Renal pelvis (tissue), 1 donor: ENCODE measurements at regions not wholly inside any gene's neighbourhood (a gene's known extent, or its start where the extent isn't known, plus 50 kb on each side); places are given as distances from the start of the nearest gene placed in this dataset.

Experiments used
- DNase-seq: peaks from one replicate; pipeline ENCODE4 v3.0.0-alpha.2; 2013

DNA sequence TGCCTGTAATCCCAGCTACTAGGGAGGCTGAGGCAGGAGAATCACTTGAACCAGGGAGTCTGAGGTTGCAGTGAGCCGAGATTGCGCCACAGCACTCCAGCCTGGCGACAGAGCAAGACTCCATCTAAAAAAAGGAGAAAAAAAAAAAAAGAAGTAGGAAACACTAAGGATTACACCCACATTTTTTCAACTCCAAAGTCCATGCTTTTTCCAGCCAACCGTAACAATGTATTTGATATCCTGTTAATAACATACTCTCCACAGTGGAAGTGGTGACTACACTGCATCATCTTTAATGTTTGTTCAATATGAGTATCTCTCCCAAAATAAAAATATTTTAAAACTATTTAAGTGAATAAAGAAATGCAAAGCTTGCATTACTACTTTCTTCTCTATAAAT lies 481.6 kb upstream of the ACVR2A start:
- no peak for DNase-seq

DNA sequence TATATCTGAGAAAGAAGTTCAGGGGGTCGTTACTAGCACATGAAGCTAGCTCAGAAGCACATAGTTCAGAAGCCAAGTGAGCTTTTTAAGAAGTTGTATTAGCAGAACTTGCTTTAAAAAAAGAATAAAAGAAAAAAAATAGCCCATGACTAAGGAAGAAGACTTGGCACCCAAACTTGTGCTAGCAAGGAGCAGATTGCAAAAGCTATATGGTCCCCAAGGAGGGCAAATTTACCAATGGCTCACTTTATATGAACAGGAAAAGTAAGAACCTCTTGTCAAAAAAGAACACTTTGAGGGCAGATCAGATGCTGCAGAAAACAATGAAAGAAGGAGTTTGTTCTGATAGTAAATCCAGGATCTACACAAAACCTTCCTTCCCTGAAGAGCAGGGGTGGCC lies 486.5 kb upstream of the ACVR2A start:
- no peak for DNase-seq

DNA sequence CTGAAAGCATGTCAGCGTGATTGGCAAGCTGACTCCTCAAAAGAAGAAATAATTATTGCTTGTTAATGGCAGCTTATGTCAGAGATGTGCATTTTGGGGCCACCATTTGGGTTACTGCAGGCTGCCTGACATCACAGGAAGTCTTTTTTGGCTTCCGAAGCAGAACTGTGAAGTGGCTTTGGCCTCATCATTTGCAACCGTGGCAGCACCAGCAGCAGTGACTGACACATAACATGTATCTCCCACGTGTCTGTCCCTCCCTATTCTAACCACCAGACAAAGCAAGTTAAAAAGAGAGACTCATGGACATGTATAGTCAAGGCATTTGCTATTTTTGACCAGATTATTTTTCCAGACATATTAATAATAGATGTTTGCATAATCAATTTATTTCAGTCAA lies 488.7 kb upstream of the ACVR2A start:
- no peak for DNase-seq

DNA sequence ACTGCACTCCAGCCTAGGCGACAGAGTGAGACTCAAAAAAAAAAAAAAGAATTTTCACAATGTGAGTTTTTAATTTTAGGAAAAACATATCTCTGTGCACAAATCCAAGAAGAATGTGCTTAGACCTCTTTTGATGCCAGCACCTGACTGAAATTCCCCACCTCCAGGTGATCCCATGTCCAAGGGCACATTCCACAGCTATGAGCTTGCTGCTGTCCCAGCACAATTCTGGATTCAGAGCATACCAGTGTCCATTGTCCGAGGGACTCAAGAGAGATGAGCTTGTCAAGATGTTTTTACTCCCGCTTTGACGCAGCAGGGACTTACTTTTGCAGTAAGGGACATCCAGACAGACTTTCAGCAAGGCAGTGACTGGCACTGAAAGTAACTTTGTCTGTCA lies 489.1 kb upstream of the ACVR2A start:
- no peak for DNase-seq

DNA sequence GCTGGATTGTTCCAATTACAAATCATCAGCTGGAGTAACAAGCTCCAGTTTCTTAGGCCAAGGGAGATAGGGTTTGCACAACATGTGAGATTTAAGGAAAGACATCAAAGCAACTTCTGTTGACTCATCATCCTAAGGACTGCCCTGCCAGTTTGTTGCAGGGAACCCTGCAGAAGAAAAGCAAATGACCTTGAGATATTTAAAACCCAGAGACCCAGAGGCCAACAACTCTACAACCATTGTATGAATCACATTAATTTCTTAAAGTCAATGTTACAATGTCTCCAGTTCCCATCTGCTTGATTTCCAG lies 491.8 kb upstream of the ACVR2A start:
- DNase-seq = no peak

DNA sequence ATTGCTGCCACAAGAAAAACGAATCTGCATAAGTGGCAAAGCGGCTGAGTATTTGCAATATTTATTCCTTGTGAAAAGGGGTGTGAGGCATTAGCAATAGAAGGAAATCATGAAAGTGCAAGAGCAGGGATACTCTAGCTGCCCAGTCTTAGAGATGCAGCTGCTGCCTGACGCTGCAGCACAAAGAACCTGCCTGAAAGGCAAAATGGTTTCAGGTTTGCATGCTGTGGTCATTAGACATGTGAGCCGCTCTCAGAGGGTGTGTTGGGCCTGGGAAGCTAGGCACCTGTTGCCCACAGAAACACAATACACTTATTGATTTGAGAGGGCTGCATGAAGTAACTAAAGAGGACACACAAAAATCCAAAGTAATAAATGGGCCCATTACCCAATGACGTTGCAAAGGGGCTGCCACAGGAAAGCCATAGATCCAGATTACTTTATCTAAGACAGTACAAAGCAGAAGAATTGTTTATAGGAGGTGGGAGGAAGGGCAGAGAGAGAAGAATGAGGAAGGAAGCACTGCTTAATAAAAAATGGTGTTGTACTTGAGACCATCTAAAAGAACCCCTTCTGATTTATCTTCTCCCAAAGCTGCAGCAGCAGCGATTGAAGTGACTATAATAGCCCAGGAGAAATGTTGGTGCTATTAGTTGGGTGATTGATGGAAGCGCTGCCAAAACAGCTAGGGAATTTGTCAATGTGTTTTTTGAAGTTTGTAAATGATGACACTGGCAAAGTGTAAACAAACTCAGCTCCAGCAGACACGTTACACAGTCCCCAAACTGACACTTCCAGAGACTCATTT lies 492.4 kb upstream of the ACVR2A start:
- DNase-seq = no peak

DNA sequence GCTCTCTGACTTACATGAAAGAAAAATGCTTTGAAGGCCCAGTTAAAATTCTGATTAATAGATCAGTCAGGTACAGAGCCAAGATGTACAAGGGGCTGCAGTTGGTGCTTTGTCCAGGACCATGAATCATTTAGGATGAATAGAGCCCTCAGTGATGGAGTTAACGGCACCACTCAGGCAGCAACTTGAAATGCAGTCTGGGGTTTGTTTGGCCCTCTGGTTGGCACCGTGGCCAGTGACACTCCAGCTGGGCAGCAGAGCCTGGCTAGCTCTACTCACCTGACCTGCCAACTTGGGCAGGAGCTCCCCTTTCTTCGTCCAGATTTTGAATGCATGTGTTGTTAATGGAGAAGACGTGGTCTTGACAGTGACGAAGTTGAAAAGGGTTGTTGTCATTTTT lies 493.0 kb upstream of the ACVR2A start:
- no peak for DNase-seq

DNA sequence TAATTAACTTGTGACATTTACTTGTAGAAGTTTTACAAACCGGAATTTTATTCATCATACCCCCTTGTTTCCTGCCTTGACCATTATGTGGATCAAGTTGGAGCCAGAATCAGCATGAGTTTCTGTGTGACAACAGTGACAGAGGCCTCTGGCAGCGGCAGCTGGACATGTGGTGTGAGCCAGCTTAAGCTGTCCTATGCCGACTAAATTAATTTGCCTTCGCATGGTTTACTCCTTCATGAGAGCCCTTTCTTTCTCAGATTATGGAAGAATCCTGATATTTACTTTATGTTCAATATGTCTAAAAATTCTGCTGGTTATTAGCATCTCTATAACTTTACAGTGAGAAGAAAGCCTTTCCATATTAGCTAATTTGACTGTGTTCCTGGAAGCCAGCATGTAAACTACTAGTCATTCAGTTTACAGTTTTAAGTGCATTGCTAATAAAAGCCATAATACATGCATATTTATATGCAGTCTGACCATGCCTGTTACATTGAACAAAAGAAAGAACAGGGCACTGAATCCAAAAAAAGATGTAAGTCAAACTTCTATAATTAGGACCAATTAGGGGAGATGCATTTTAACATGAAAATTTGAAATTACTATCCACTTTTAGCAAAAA lies 495.8 kb upstream of the ACVR2A start:
- DNase-seq = no peak

DNA sequence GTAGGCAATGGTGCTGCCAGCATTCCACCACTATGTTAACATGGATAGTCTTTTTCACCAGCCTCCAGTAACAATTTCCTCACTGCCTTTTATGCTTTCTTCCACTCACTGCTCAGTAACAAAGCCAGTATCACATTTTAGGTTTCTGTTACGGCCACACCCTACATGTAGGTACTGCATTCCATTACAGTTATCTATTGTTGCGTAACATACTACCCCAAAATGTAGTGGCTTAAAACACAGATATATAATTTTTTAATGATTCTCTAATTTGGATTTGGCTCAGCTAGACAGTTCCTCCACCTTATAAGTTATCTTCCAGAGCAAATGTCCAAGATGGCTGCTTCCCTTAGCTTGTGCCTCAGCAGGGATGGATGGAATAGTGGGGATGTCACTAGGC lies 498.7 kb upstream of the ACVR2A start:
- DNase-seq = no peak

DNA sequence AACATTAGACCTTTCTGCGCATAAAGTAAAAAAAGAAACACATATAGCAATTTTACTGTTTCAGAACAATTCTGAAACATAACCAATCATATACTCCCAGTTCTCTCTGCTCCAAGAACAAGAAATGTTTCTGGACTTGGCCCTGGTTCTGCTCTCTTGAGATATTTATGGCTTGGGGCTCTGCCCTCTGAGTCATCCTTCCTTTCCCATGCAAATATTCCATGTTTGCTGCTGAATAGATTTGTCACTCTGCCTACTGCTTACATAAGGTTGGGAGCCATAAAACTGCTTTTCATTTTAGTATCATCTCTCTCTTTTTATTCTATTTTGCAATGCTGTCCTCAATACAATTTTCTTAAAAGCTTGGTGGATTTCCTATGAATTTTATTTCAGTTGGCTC lies 499.6 kb upstream of the ACVR2A start:
- DNase-seq = no peak

DNA sequence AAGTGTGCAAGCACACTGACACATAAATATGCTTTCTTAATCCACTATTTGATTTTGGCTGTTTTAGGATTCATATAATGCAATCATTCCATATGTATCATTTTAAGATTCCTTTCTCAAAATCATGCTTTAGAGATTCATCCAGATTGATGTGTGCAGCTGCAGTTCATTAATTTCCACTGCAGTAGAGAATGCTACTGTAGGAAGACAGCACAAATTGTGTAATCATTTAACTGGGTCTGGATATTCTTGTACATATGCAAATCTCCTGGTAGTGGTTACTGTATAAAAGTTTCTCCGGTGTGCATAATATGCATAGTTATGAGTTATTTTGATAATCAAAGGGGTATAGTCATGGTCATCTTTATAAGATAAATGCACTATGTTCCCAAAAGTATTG lies 502.5 kb upstream of the ACVR2A start:
- DNase-seq = no peak

DNA sequence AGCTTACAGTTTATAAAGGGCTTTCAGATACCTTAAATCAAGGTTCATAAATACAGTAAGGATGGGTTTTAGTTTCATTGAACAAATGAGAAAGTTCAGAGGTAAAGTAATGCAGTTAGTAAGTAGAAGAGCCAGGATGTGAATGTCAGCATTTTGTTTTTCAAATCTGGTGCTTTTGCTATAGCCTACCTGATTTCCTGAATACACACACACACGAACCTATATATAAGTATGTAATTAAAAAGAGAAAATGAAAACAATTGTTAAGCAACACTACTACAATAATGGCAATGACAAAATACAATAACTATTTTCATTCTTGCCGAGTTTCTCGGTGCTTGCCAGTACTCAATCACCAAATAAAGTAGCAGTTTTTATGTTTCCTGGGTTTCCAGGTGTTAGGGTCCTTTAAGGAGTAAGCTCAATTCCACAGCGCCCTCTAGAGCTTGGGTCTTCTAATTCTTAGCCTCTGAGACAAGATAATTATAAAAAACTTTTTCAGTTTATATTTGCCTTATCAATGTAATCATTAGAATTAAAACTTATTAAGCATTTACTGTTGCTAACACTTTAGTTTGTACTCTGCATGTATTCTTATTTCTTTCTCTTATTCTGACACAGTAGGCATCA lies 512.9 kb upstream of the ACVR2A start:
- no peak for DNase-seq

DNA sequence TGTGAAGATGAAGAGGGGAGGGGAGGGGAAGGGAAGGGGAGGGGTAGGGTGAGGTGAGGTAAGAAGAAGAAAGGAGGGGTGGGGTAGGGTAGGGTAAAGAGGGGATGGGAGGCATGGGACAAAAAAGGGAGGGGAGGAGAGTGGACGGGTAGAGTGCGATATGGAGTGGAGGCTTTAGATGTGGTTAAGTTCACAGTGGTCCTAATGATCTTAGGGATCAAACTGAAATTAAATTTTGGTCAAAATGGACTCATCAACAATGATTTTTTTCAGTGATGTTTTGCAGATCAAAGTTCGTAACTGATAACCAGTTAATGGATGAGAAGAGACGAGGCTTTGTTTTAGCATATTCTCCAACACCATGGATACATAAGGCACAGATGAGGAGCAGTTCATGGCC lies 513.9 kb upstream of the ACVR2A start:
- no peak for DNase-seq

DNA sequence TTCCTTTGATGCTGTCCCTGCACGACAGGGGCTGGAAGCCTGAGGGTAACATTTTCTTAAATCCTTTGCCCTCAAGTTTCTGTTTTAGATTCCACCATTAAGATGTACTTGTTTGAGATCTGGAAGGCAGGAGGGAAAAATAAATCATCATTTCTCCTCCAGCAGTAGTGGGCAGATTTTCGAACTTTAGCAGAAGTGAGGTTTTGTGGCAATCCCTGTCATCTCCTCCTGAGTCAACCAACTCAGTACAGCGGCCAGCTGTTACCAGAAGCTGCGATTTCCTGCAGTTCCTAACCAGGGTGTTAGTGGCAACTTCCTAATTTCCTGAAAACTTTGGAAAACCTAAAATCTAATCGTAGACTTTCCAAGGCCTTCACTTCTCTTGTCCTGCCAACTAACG lies 517.2 kb upstream of the ACVR2A start:
- DNase-seq = no peak

DNA sequence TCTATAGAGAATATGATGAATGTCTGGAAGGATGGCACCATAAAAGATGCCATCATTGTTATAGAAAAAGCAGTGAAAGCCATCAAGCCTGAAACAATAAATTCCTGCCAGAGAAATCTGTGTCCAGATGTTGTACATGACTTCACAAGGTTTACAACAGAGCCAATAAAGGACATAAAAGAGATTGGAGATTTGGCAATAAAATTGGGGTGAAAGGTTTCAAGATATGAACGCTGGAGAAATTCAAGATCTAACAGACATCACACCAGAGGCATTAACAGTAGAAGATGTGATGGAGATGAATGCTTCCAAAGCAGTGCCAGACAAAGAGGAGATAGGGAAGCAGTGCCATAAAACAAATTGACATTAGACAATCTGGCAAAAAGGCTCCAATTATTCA lies 518.8 kb upstream of the ACVR2A start:
- no peak for DNase-seq

DNA sequence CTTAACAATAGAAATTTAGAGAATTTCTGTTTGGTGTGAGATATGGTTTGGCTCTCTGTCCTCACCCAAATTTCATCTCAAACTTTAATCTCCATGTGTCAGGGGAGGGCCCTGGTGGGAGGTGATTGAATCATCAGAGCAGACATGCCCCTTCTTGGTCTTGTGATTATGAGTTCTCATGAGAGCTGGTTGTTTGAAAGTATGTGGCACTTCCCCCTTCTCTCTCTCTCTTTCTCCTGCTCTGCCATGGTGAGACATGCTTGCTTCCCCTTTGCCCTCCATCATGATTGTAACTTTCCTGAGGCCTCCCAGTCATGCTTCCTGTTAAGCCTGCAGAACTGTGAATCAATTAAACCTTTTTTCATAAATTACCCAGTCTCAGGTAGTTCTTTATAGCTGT lies 524.7 kb upstream of the ACVR2A start:
- DNase-seq = no peak

DNA sequence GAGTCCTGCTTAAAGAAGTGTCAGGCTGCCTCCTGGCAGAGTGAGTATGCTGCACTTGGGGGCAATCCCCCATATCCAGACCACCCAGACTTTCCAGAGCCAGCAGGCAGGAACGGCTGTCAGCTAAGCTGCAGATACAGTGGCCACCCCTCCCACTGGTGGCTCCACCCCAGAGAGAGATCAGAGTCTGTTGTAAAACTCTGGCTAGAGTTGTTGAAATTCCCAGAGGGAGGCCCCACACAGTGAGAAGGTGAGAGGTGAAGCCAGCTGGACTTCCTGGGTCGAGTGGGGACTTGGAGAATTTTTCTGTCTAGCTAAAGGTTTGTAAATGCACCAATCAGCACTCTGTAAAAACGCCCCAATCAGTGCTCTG lies 533.8 kb upstream of the ACVR2A start:
- no peak for DNase-seq

DNA sequence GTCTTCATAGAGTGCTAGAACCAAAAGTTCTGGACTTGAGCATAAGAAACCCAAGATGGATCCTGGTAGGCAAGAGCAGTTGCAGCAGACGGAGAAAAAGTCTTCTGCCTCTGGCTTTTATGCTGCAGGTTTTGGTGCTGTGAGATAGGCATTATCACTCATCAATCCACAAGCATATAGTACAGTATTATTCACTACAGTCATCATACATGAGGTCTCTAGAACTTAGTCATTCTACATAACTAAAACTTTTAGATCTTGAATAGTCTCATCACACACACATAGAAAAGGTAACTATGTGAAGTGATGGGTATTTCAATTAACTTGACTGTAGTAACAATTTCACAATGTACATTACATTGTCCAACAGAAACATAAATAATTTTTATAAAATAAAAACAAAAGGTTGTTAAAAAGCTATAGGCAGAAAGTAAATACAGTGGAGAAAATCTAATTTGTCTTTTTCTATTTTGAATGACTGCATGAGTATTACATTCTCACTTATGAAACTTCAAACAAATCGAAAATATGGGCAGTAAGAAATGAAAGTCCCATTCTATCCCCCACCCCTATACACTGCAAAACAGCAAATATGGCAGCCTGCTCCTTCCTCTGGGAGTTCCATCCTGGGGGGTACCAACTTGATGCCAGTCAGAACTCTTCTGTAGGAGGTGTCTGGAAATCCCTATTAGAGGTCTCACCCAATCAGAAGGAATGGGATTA lies 534.3 kb upstream of the ACVR2A start:
- no peak for DNase-seq

DNA sequence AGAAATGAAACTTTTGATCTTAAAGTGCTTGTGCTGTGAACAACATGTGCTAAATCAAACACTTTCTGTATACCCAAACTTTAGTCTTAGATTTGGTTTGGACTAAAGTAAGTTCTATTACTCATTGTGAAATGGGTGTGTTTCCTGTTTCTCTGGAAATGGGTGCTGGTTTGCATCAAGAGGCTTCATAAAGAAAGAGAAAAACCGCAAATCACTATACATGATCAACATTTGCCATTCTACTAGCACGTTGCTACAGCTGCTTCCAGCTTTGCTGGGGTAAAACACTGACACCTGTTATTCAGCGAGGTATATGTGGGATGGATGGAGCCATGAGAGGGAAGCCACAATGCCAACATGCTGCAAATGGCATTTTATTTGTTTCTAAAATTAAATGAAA lies 547.0 kb upstream of the ACVR2A start:
- DNase-seq = no peak

DNA sequence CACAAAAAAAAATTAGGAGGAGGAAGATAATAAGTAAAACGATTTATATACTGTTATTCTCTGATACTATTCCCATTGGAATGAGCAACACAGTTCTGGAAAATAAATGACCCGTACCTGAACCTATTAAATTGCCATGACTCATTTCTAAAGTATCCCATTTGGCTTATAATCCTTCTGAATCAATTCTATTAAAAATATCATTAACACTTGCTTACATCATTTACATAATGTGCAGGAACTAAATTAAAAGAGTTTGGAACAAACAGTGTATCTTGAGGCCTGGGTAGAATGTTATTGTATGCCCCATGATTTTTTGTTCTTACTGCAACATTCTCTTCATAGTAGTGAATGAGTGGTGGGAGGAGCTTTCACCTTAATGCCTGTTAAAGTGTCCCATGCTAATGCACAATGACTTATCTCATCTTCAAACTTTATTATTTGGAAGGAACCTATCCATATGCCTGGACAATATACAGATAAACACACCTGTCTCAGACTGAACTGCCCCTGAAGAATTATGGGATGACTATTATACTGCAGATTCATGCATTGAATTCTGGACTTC lies 549.9 kb upstream of the ACVR2A start:
- DNase-seq = no peak

DNA sequence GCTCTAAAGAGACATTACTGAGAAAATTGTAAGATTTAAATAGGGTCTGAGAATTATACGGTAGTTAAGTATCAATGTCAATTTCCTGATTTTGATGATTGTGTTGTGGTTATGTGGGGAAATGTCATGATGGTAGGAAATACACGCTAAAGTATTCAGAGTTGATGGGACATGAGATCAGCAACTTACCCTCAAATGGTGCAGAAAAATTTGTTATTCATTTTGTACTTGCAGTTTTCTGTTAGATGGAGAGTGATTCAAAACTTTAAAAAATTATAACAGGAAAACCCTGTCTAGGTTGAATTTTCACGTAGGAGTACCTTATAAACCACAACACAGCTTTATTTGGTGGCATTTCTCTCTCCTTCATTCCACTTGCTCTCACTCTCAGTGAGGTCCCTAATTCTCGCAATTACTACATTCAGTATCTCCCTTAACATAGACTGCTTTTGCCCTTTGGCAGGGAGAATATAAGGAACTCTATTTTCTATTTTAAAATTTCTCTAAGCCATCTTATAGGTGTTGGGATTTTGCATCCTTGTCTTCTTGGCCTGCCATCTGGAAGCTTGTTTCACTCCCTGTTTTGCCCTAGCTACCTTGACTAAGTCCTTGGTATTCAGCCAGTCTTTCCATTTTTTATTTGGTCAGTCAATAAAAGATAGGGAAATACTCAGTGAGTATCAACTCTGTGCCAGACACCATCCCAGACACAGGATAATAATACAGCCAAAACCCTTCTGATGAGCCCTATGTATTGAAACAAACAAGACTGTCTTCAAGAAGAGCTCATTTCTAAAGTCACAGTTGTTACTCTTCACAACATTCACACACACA lies 550.6 kb upstream of the ACVR2A start:
- DNase-seq = no peak

DNA sequence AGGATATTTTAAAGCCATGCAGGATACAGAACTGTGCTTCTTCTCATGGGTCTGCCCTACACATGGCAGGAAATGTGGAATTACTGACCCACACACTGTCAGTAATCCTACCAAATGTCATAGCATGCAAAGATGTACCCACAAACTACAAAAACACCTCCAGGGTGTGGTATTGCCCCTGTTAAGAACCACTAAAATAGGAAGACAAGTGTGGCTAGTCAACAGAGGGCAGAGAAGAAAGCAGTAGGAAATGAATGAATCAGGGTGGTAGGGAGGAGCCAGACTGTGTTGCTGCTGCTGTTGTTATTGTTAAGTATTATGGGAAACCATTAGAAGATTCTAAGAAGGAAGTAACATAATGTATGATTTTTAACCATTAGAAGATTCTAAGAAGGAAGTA lies 556.7 kb upstream of the ACVR2A start:
- DNase-seq = no peak
